H1 (cell line): ENCODE measurements at regions not wholly inside any gene's neighbourhood (a gene's known extent, or its start where the extent isn't known, plus 50 kb on each side); places are given as distances from the start of the nearest gene placed in this dataset.

ENCODE experiments used
- CHD1 ChIP-seq: IDR thresholded peaks from 2 replicates; pipeline ENCODE4 v1.6.1; 2012; ENCODE audit warnings: low read depth, low read length, improper control_type of control experiment
- CHD7 ChIP-seq: fragments of 300-600 bp; sonication (generic); IDR thresholded peaks from 2 replicates; pipeline ENCODE4 v1.7.1; 2012; ENCODE audit warnings: low read length, moderate library complexity, mild to moderate bottlenecking, inconsistent platforms; ENCODE audit not compliant: insufficient replicate concordance
- CTCF ChIP-seq, 3 experiments: IDR thresholded peaks; 1 replicate in 2 of 3; 2 replicates in 1 of 3; pipeline versions ENCODE4 v1.5.1 to v1.6.1; 2011; ENCODE audit warnings: low read length in 3 of 3, mild to moderate bottlenecking in 3 of 3, inconsistent platforms in 2 of 3, low read depth in 1 of 3, moderate library complexity in 1 of 3; ENCODE audit not compliant: insufficient read depth in 1 of 3; ENCODE audit errors: control extremely low read depth in 1 of 3
- RXRA ChIP-seq: IDR thresholded peaks from 2 replicates; pipeline ENCODE4 v1.6.1; 2011; ENCODE audit warnings: low read depth, mild to moderate bottlenecking, low read length, moderate library complexity; ENCODE audit not compliant: insufficient read depth
- SIX5 ChIP-seq: IDR thresholded peaks from 2 replicates; pipeline ENCODE4 v1.6.1; 2011; ENCODE audit warnings: mild to moderate bottlenecking, low read depth, low read length
- YY1 ChIP-seq: IDR thresholded peaks from 2 replicates; pipeline ENCODE4 v1.6.1; 2011; ENCODE audit warnings: low read depth, mild to moderate bottlenecking, low read length

- TF ChIP-seq CHD7 (no peak), CHD1 (no peak), CTCF (IDR thresholded peaks at IDR 0.05; ENCODE audit: control extremely low read depth in 1 of 3, insufficient read depth in 1 of 3, low read depth in 1 of 3, low read length in 3 of 3) (no peak), YY1 (no peak), SIX5 (no peak), RXRA (no peak)
Measured at GRCh38 chr5:142479854-142480519, 155.2 kb upstream of the SPRY4 start (continued).
